ENCODE measurements at regions not wholly inside any gene's neighbourhood (a gene's known extent, or its start where the extent isn't known, plus 50 kb on each side); places are given as distances from the start of the nearest gene placed in this dataset.

- intact Hi-C loops (cut with micrococcal nuclease; ENCODE audit: unreplicated experiment) = no loop called here
- POLR2A ChIA-PET (ENCODE audit: low non-redundant PET) = no interaction called here
- TF ChIP-seq EZH2 (IDR thresholded peaks at IDR 0.05; ENCODE audit: borderline replicate concordance, low read depth, low read length, poor library complexity, severe bottlenecking) = no peak
- TF ChIP-seq, protein P1, sequence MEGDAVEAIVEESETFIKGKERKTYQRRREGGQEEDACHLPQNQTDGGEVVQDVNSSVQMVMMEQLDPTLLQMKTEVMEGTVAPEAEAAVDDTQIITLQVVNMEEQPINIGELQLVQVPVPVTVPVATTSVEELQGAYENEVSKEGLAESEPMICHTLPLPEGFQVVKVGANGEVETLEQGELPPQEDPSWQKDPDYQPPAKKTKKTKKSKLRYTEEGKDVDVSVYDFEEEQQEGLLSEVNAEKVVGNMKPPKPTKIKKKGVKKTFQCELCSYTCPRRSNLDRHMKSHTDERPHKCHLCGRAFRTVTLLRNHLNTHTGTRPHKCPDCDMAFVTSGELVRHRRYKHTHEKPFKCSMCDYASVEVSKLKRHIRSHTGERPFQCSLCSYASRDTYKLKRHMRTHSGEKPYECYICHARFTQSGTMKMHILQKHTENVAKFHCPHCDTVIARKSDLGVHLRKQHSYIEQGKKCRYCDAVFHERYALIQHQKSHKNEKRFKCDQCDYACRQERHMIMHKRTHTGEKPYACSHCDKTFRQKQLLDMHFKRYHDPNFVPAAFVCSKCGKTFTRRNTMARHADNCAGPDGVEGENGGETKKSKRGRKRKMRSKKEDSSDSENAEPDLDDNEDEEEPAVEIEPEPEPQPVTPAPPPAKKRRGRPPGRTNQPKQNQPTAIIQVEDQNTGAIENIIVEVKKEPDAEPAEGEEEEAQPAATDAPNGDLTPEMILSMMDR (conservative IDR thresholded peaks at IDR 0.05; ENCODE audit: low read depth, low read length) = no peak
- BruUV-seq (replicated peaks) = no TSS peak
- no peaks in the 10 kb centered on the region for H3K9me3 ChIP-seq (ENCODE audit: low read depth, low read length, poor library complexity, severe bottlenecking)
- no peaks in the 10 kb centered on the region for H3K36me3 ChIP-seq (ENCODE audit: insufficient read depth, low read length, poor library complexity, severe bottlenecking)
- H3K27me3 ChIP-seq (replicated peaks; ENCODE audit: insufficient read depth, low read depth, low read length, poor library complexity) = no peaks in the 10 kb centered on the region
- H3K4me3 ChIP-seq (ENCODE audit: low read depth, low read length, poor library complexity, severe bottlenecking) = no peak overlapping the region
- CTCF ChIA-PET = no interaction called here
- no peak overlapping the region for H3K27ac ChIP-seq (ENCODE audit: low read depth, low read length, poor library complexity, severe bottlenecking)
- H3K4me1 ChIP-seq (ENCODE audit: insufficient read depth, low read length, poor library complexity, severe bottlenecking) = no peaks in the 10 kb centered on the region
- no peak for DNase-seq (ENCODE audit: low spot score)
Observed at GRCh38 chr5:98365126-98365525, 408.3 kb upstream of the RGMB start.

- H3K27ac ChIP-seq (ENCODE audit: low read depth, low read length, poor library complexity, severe bottlenecking) = no peak overlapping the region
- TF ChIP-seq, protein P1 (conservative IDR thresholded peaks at IDR 0.05; ENCODE audit: low read depth, low read length) = no peak
- no peak for TF ChIP-seq EZH2 (IDR thresholded peaks at IDR 0.05; ENCODE audit: borderline replicate concordance, low read depth, low read length, poor library complexity, severe bottlenecking)
Observed at GRCh38 chr5:98368141-98368540, 405.3 kb upstream of the RGMB start.

DNA sequence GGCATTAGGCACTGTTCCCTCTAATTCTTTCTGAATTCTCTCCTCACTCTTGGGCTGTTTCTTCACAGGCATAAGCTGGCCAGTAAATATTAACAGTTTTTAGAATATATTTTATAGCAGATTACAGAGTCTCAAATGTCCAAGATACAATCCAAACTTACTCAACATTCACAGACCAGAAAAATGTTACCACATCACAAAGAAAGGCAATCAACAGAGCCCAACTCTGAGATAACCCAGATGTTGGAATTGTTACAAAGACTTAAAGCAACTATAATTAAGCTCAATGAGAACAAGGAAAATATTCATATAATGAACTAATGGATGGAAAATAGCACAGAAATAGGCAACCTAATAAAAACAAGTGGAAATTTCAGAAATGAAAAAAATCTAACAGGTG is 401.1 kb upstream of the RGMB start:
- no peaks in the 10 kb centered on the region for H3K9me3 ChIP-seq (ENCODE audit: low read depth, low read length, poor library complexity, severe bottlenecking)
- intact Hi-C loops (cut with micrococcal nuclease; ENCODE audit: unreplicated experiment) = no loop called here
- POLR2A ChIA-PET (ENCODE audit: low non-redundant PET) = no interaction called here
- no peak for DNase-seq (ENCODE audit: low spot score)
- no peak overlapping the region for H3K4me3 ChIP-seq (ENCODE audit: low read depth, low read length, poor library complexity, severe bottlenecking)
- no peaks in the 10 kb centered on the region for H3K36me3 ChIP-seq (ENCODE audit: insufficient read depth, low read length, poor library complexity, severe bottlenecking)
- TF ChIP-seq, protein P1 (conservative IDR thresholded peaks at IDR 0.05; ENCODE audit: low read depth, low read length) = no peak
- TF ChIP-seq EZH2 (IDR thresholded peaks at IDR 0.05; ENCODE audit: borderline replicate concordance, low read depth, low read length, poor library complexity, severe bottlenecking) = no peak
- H3K4me1 ChIP-seq (ENCODE audit: insufficient read depth, low read length, poor library complexity, severe bottlenecking) = no peaks in the 10 kb centered on the region
- H3K27ac ChIP-seq (ENCODE audit: low read depth, low read length, poor library complexity, severe bottlenecking) = no peak overlapping the region
- no TSS peak for BruUV-seq (replicated peaks)
- CTCF ChIA-PET = no interaction called here
- no peaks in the 10 kb centered on the region for H3K27me3 ChIP-seq (replicated peaks; ENCODE audit: insufficient read depth, low read depth, low read length, poor library complexity)

More at GRCh38 chr5:98368141-98368540, 405.3 kb upstream of the RGMB start:
- H3K36me3 ChIP-seq (ENCODE audit: insufficient read depth, low read length, poor library complexity, severe bottlenecking) = no peaks in the 10 kb centered on the region
- H3K27me3 ChIP-seq (replicated peaks; ENCODE audit: insufficient read depth, low read depth, low read length, poor library complexity) = no peaks in the 10 kb centered on the region
- BruUV-seq (replicated peaks) = no TSS peak
- H3K4me3 ChIP-seq (ENCODE audit: low read depth, low read length, poor library complexity, severe bottlenecking) = no peak overlapping the region
- no peaks in the 10 kb centered on the region for H3K9me3 ChIP-seq (ENCODE audit: low read depth, low read length, poor library complexity, severe bottlenecking)
- POLR2A ChIA-PET (ENCODE audit: low non-redundant PET) = no interaction called here
- CTCF ChIA-PET = no interaction called here
- H3K4me1 ChIP-seq (ENCODE audit: insufficient read depth, low read length, poor library complexity, severe bottlenecking) = no peaks in the 10 kb centered on the region
- intact Hi-C loops (cut with micrococcal nuclease; ENCODE audit: unreplicated experiment) = no loop called here
- DNase-seq (ENCODE audit: low spot score) = no peak
